ENCODE measurements at regions not wholly inside any gene's neighbourhood (a gene's known extent, or its start where the extent isn't known, plus 50 kb on each side); places are given as distances from the start of the nearest gene placed in this dataset.

- Mint-ChIP-seq H3K27ac (no peak overlapping the region), H3K4me3 (no peak overlapping the region), H3K36me3 (no peaks in the 10 kb centered on the region), H3K27me3 (no peaks in the 10 kb centered on the region), H3K9me3 (peaks cover 0 to 8% (median 3%) of the 10 kb centered on the region in 3 donors), H3K4me1 (no peaks in the 10 kb centered on the region)
- Histone ChIP-seq H3K9me3 (no peaks in the 10 kb centered on the region), H3K4me1 (ENCODE audit: control insufficient read depth in 1 of 2, extremely low read depth in 1 of 2, insufficient read depth in 2 of 2, low read length in 2 of 2) (no peaks in the 10 kb centered on the region), H3K36me3 (ENCODE audit: control insufficient read depth in 2 of 2, extremely low read depth in 1 of 2, insufficient read depth in 1 of 2, low read length in 1 of 2) (no peaks in the 10 kb centered on the region), H3K27me3 (replicated peaks in 1 of 2; ENCODE audit: control insufficient read depth in 2 of 2, extremely low read depth in 1 of 2, insufficient read depth in 2 of 2, low read length in 1 of 2) (no peaks in the 10 kb centered on the region), H3K27ac (ENCODE audit: low read length) (no peak overlapping the region), H3K4me3 (ENCODE audit: control insufficient read depth in 1 of 2, extremely low read depth in 1 of 2, low read length in 1 of 2) (no peak overlapping the region)
- no peak for DNase-seq
- ChIA-PET POLR2A (no interaction called here), CTCF (no interaction called here)
- ATAC-seq (replicated peaks in 1 of 4) = no peak
Observed at GRCh38 chr9:73459817-73460216, 308.2 kb downstream of the ANXA1 start.

GRCh38 chr9:73468716-73469115 lies 317.1 kb downstream of the ANXA1 start:
- Mint-ChIP-seq H3K4me1 (no peaks in the 10 kb centered on the region), H3K4me3 (no peak overlapping the region), H3K27ac (no peak overlapping the region), H3K9me3 (peaks cover 0 to 4% (median 0%) of the 10 kb centered on the region in 3 donors), H3K36me3 (no peaks in the 10 kb centered on the region), H3K27me3 (no peaks in the 10 kb centered on the region)
- POLR2A ChIA-PET = no interaction called here
- 100% methylated on average over 1 of the region's 1 CpG for WGBS (ENCODE audit: insufficient coverage)
- no peaks in the 10 kb centered on the region for H3K36me3 ChIP-seq (ENCODE audit: control insufficient read depth in 2 of 2, extremely low read depth in 1 of 2, insufficient read depth in 1 of 2, low read length in 1 of 2)
- H3K4me3 ChIP-seq (ENCODE audit: control insufficient read depth in 1 of 2, extremely low read depth in 1 of 2, low read length in 1 of 2) = no peak overlapping the region
- H3K9me3 ChIP-seq = no peaks in the 10 kb centered on the region
- CTCF ChIA-PET = no interaction called here
- no peak overlapping the region for H3K27ac ChIP-seq (ENCODE audit: low read length)
- ATAC-seq (replicated peaks in 1 of 4) (no peak), DNase-seq (no peak)
- H3K4me1 ChIP-seq (ENCODE audit: control insufficient read depth in 1 of 2, extremely low read depth in 1 of 2, insufficient read depth in 2 of 2, low read length in 2 of 2) = no peaks in the 10 kb centered on the region
- no peaks in the 10 kb centered on the region for H3K27me3 ChIP-seq (replicated peaks in 1 of 2; ENCODE audit: control insufficient read depth in 2 of 2, extremely low read depth in 1 of 2, insufficient read depth in 2 of 2, low read length in 1 of 2)

- H3K36me3 ChIP-seq (ENCODE audit: control insufficient read depth in 2 of 2, extremely low read depth in 1 of 2, insufficient read depth in 1 of 2, low read length in 1 of 2) = no peaks in the 10 kb centered on the region
- H3K27ac Mint-ChIP-seq = no peak overlapping the region
- no peak overlapping the region for H3K4me3 ChIP-seq (ENCODE audit: control insufficient read depth in 1 of 2, extremely low read depth in 1 of 2, low read length in 1 of 2)
- H3K27me3 Mint-ChIP-seq = no peaks in the 10 kb centered on the region
- POLR2A ChIA-PET = no interaction called here
- H3K9me3 ChIP-seq = no peaks in the 10 kb centered on the region
- H3K36me3 Mint-ChIP-seq = no peaks in the 10 kb centered on the region
- ATAC-seq (replicated peaks in 1 of 4) = no peak
- H3K4me1 Mint-ChIP-seq = no peaks in the 10 kb centered on the region
- peaks cover 0 to 2% of the 10 kb centered on the region in 2 experiments for H3K27me3 ChIP-seq (replicated peaks in 1 of 2; ENCODE audit: control insufficient read depth in 2 of 2, extremely low read depth in 1 of 2, insufficient read depth in 2 of 2, low read length in 1 of 2)
- CTCF ChIA-PET = no interaction called here
- no peak overlapping the region for H3K27ac ChIP-seq (ENCODE audit: low read length)
- 72% methylated on average over 2 of the region's 3 CpGs for WGBS (ENCODE audit: insufficient coverage)
- no peak overlapping the region for H3K4me3 Mint-ChIP-seq
- peaks cover 5 to 7% (median 5%) of the 10 kb centered on the region in 3 donors for H3K9me3 Mint-ChIP-seq
- H3K4me1 ChIP-seq (ENCODE audit: control insufficient read depth in 1 of 2, extremely low read depth in 1 of 2, insufficient read depth in 2 of 2, low read length in 2 of 2) = no peaks in the 10 kb centered on the region
- no peak for DNase-seq
Observed at GRCh38 chr9:73470766-73471165, 319.1 kb downstream of the ANXA1 start.

- Mint-ChIP-seq H3K27ac (no peak overlapping the region), H3K4me1 (no peaks in the 10 kb centered on the region), H3K36me3 (no peaks in the 10 kb centered on the region), H3K9me3 (peaks cover 3 to 5% (median 5%) of the 10 kb centered on the region in 3 donors), H3K27me3 (no peaks in the 10 kb centered on the region), H3K4me3 (no peak overlapping the region)
- Histone ChIP-seq H3K9me3 (no peaks in the 10 kb centered on the region), H3K4me3 (ENCODE audit: control insufficient read depth in 1 of 2, extremely low read depth in 1 of 2, low read length in 1 of 2) (no peak overlapping the region), H3K27me3 (replicated peaks in 1 of 2; ENCODE audit: control insufficient read depth in 2 of 2, extremely low read depth in 1 of 2, insufficient read depth in 2 of 2, low read length in 1 of 2) (peaks cover 0 to 2% of the 10 kb centered on the region in 2 experiments), H3K36me3 (ENCODE audit: control insufficient read depth in 2 of 2, extremely low read depth in 1 of 2, insufficient read depth in 1 of 2, low read length in 1 of 2) (no peaks in the 10 kb centered on the region), H3K4me1 (ENCODE audit: control insufficient read depth in 1 of 2, extremely low read depth in 1 of 2, insufficient read depth in 2 of 2, low read length in 2 of 2) (no peaks in the 10 kb centered on the region), H3K27ac (ENCODE audit: low read length) (no peak overlapping the region)
- 67% methylated on average over 9 of the region's 14 CpGs for WGBS (ENCODE audit: insufficient coverage)
- CTCF ChIA-PET = no interaction called here
- DNase-seq (no peak), ATAC-seq (replicated peaks in 1 of 4) (no peak)
- POLR2A ChIA-PET = no interaction called here
Observed at GRCh38 chr9:73474002-73474600, 322.4 kb downstream of the ANXA1 start.

GRCh38 chr9:73474625-73475024 lies 323.0 kb downstream of the ANXA1 start:
- Histone ChIP-seq H3K36me3 (ENCODE audit: control insufficient read depth in 2 of 2, extremely low read depth in 1 of 2, insufficient read depth in 1 of 2, low read length in 1 of 2) (no peaks in the 10 kb centered on the region), H3K27me3 (replicated peaks in 1 of 2; ENCODE audit: control insufficient read depth in 2 of 2, extremely low read depth in 1 of 2, insufficient read depth in 2 of 2, low read length in 1 of 2) (peaks cover 0 to 2% of the 10 kb centered on the region in 2 experiments), H3K4me1 (ENCODE audit: control insufficient read depth in 1 of 2, extremely low read depth in 1 of 2, insufficient read depth in 2 of 2, low read length in 2 of 2) (no peaks in the 10 kb centered on the region), H3K4me3 (ENCODE audit: control insufficient read depth in 1 of 2, extremely low read depth in 1 of 2, low read length in 1 of 2) (no peak overlapping the region), H3K27ac (ENCODE audit: low read length) (no peak overlapping the region), H3K9me3 (no peaks in the 10 kb centered on the region)
- Mint-ChIP-seq H3K36me3 (no peaks in the 10 kb centered on the region), H3K4me1 (no peaks in the 10 kb centered on the region), H3K4me3 (no peak overlapping the region), H3K27me3 (no peaks in the 10 kb centered on the region), H3K9me3 (peaks cover 3 to 5% (median 5%) of the 10 kb centered on the region in 3 donors), H3K27ac (no peak overlapping the region)
- CTCF ChIA-PET = no interaction called here
- DNase-seq (no peak), ATAC-seq (replicated peaks in 1 of 4) (no peak)
- 90% methylated on average over 16 of the region's 20 CpGs for WGBS (ENCODE audit: insufficient coverage)
- POLR2A ChIA-PET = interaction anchor here in 1 of 2 donors (0.6 kb wide), 1 partner anchor 52 kb away, joined by 4 read pairs; no protein-coding TSS in a partner anchor

GRCh38 chr9:73494894-73495293 lies 343.2 kb downstream of the ANXA1 start:
- no peak for DNase-seq
- no peaks in the 10 kb centered on the region for H3K36me3 Mint-ChIP-seq
- POLR2A ChIA-PET = no interaction called here
- no CpG with 5 or more reads among the region's 5 CpGs for WGBS (ENCODE audit: insufficient coverage)
- Histone ChIP-seq H3K4me1 (ENCODE audit: control insufficient read depth in 1 of 2, extremely low read depth in 1 of 2, insufficient read depth in 2 of 2, low read length in 2 of 2) (no peaks in the 10 kb centered on the region), H3K9me3 (no peaks in the 10 kb centered on the region), H3K36me3 (ENCODE audit: control insufficient read depth in 2 of 2, extremely low read depth in 1 of 2, insufficient read depth in 1 of 2, low read length in 1 of 2) (no peaks in the 10 kb centered on the region), H3K27ac (ENCODE audit: low read length) (no peak overlapping the region), H3K27me3 (replicated peaks in 1 of 2; ENCODE audit: control insufficient read depth in 2 of 2, extremely low read depth in 1 of 2, insufficient read depth in 2 of 2, low read length in 1 of 2) (no peaks in the 10 kb centered on the region), H3K4me3 (ENCODE audit: control insufficient read depth in 1 of 2, extremely low read depth in 1 of 2, low read length in 1 of 2) (no peak overlapping the region)
- CTCF ChIA-PET = no interaction called here
- no peaks in the 10 kb centered on the region for H3K27me3 Mint-ChIP-seq
- peaks cover 5 to 47% (median 10%) of the 10 kb centered on the region in 3 donors for H3K9me3 Mint-ChIP-seq
- no peak overlapping the region for H3K27ac Mint-ChIP-seq
- H3K4me3 Mint-ChIP-seq = no peak overlapping the region
- no peak for ATAC-seq (replicated peaks in 1 of 4)
- no peaks in the 10 kb centered on the region for H3K4me1 Mint-ChIP-seq

GRCh38 chr9:73497796-73498195 lies 346.1 kb downstream of the ANXA1 start:
- ChIA-PET CTCF (no interaction called here), POLR2A (no interaction called here)
- H3K9me3 ChIP-seq = no peaks in the 10 kb centered on the region
- WGBS (ENCODE audit: insufficient coverage) = no CpG with 5 or more reads among the region's 2 CpGs
- H3K27ac Mint-ChIP-seq = no peak overlapping the region
- no peak overlapping the region for H3K4me3 Mint-ChIP-seq
- no peak overlapping the region for H3K4me3 ChIP-seq (ENCODE audit: control insufficient read depth in 1 of 2, extremely low read depth in 1 of 2, low read length in 1 of 2)
- no peaks in the 10 kb centered on the region for H3K36me3 Mint-ChIP-seq
- ATAC-seq (replicated peaks in 1 of 4) (no peak), DNase-seq (no peak)
- no peaks in the 10 kb centered on the region for H3K4me1 ChIP-seq (ENCODE audit: control insufficient read depth in 1 of 2, extremely low read depth in 1 of 2, insufficient read depth in 2 of 2, low read length in 2 of 2)
- no peaks in the 10 kb centered on the region for H3K27me3 Mint-ChIP-seq
- no peaks in the 10 kb centered on the region for H3K4me1 Mint-ChIP-seq
- no peaks in the 10 kb centered on the region for H3K27me3 ChIP-seq (replicated peaks in 1 of 2; ENCODE audit: control insufficient read depth in 2 of 2, extremely low read depth in 1 of 2, insufficient read depth in 2 of 2, low read length in 1 of 2)
- H3K36me3 ChIP-seq (ENCODE audit: control insufficient read depth in 2 of 2, extremely low read depth in 1 of 2, insufficient read depth in 1 of 2, low read length in 1 of 2) = no peaks in the 10 kb centered on the region
- peaks cover 5 to 33% (median 6%) of the 10 kb centered on the region in 3 donors for H3K9me3 Mint-ChIP-seq
- H3K27ac ChIP-seq (ENCODE audit: low read length) = no peak overlapping the region

Measured in T-cell (primary cell).